ENCODE measurements at regions not wholly inside any gene's neighbourhood (a gene's known extent, or its start where the extent isn't known, plus 50 kb on each side); places are given as distances from the start of the nearest gene placed in this dataset.

DNA sequence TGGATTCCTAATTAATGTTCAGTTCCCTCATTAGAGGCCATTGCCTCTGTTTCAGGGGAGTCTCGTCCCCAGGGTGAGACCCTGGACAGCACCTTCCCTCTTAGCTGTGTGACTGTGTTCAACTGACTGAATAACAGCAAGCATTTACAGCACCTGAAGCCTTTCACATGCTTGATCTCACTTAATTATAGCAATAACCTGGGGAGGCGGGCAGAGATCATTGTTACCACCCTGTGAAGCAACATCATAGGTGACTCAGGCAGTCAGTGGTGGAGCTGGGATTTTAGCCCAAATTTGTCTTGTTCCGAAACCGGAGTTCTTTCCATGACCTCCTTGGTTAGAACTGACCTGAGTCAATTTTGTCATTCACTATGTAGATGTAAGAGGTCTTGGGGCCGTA, 105.2 kb upstream of the RAD23B start:
- TF ChIP-seq CTCF (IDR thresholded peaks at IDR 0.05): no peak
- no peak for TF ChIP-seq POLR2A (IDR thresholded peaks at IDR 0.05)
